Pancreas (tissue), 10 donors: ENCODE measurements at regions not wholly inside any gene's neighbourhood (a gene's known extent, or its start where the extent isn't known, plus 50 kb on each side); places are given as distances from the start of the nearest gene placed in this dataset.
A peak's percentile ranks its signal among the peaks of the same experiment; 100 is the strongest.

ENCODE experiments used
- ATAC-seq, 4 donors: fragments of 200-7000 bp; cut with Tn5 transposase; one replicate each; pipeline versions ENCODE4 v1.8.0 to v1.9.1; 2020; ENCODE audit warnings: mild to moderate bottlenecking in 4 of 4, moderate library complexity in 4 of 4
- DNase-seq, 6 donors: peaks; one replicate each; pipeline ENCODE4 v3.0.0-alpha.2; 2020
- FAIRE-seq: peaks from 2 replicates; lab custom pipeline; 2012; peaks lifted over from hg19 to GRCh38; lab: Jason Lieb, UNC
- H3K27ac ChIP-seq, 4 donors: fragments of 200-600 bp; sonication (generic); 1 replicate in 3 of 4; 2 replicates in 1 of 4; pipeline versions ENCODE4 v1.5.0 to v1.8.0; 2020
- H3K27me3 ChIP-seq, 4 donors: fragments of 200-600 bp; one replicate each; pipeline ENCODE4 v1.8.0; 2021
- H3K36me3 ChIP-seq, 3 donors: fragments of 200-600 bp; sonication (generic) in 1 of 3; one replicate each; pipeline versions ENCODE4 v1.5.0 to v1.8.0; 2020 to 2021
- H3K4me1 ChIP-seq, 3 donors: fragments of 200-600 bp; one replicate each; pipeline ENCODE4 v1.8.0; 2021
- H3K4me3 ChIP-seq, 4 donors: fragments of 200-600 bp; sonication (generic) in 2 of 4; one replicate each; pipeline versions ENCODE4 v1.5.0 to v1.8.0; 2020 to 2021
- H3K9me3 ChIP-seq, 4 donors: fragments of 200-600 bp; one replicate each; pipeline ENCODE4 v1.8.0; 2021
- CTCF ChIP-seq, 4 donors: fragments of 200-600 bp; sonication (generic) in 3 of 4; IDR thresholded peaks; one replicate each; pipeline versions ENCODE4 v1.5.0 to v1.8.0; 2021; ENCODE audit warnings: antibody characterized with exemption in 4 of 4
- WGBS, 2 donors: extraction: QIAGEN DNeasy Blood & Tissue Kit; methylation state at CpG; one replicate each; pipeline ENCODE4 v1.1.7; 2013; 5-methylcytosine and 5-hydroxymethylcytosine counted together
- intact Hi-C, 3 donors: fragments of 100-400 bp; cut with DNase I; formaldehyde crosslinking; loops; one replicate each; pipeline versions ENCODE4 v1.11.1 to v1.14.2; 2022
- donor health status: healthy with polysubstance abuse.
- donor health status: DM: no; HTN: no; CAD: no; lungs with moderate emphysema.
- donor health status: DM: no; HTN: no; CAD: no.
- donor health status: control.
- donor health status: control.
- donor health status: Bipolar disorder and iron deficiency.
- donor health status: DM: yes; HTN: yes; CAD: no.
- donor health status: DM: no; HTN: no; CAD: no.
- donor health status: DM: no; HTN: no; CAD: no.
- donor health status: DM: yes; HTN: yes; CAD: no.

GRCh38 chr3:163936543-163936942 lies 1141.8 kb downstream of the SI start:
- no peak for TF ChIP-seq CTCF (IDR thresholded peaks at IDR 0.05)
- Histone ChIP-seq H3K36me3 (no peaks in the 10 kb centered on the region), H3K9me3 (no peaks in the 10 kb centered on the region), H3K27ac (no peak overlapping the region), H3K4me1 (no peaks in the 10 kb centered on the region), H3K27me3 (no peaks in the 10 kb centered on the region), H3K4me3 (no peak overlapping the region)
- no peak for DNase-seq
- intact Hi-C loops, result no loop called here
- WGBS, 2 donors, result 19 to 37% methylated on average over 1 of the region's 1 CpG
- no peak for FAIRE-seq
- ATAC-seq, result no peak

- H3K4me3 ChIP-seq, result no peak overlapping the region
- 57 to 61% methylated on average over 3 of the region's 3 CpGs for WGBS, 2 donors
- no peaks in the 10 kb centered on the region for H3K9me3 ChIP-seq
- no peaks in the 10 kb centered on the region for H3K4me1 ChIP-seq
- FAIRE-seq (no peak), ATAC-seq (no peak), DNase-seq (no peak)
- H3K27ac ChIP-seq, result no peak overlapping the region
- no peaks in the 10 kb centered on the region for H3K36me3 ChIP-seq
- no peaks in the 10 kb centered on the region for H3K27me3 ChIP-seq
- intact Hi-C loops, result no loop called here
- no peak for TF ChIP-seq CTCF (IDR thresholded peaks at IDR 0.05)
Observed at GRCh38 chr3:163935411-163935810, 1142.9 kb downstream of the SI start.

GRCh38 chr3:163929069-163929652 lies 1149.1 kb downstream of the SI start:
- Histone ChIP-seq H3K36me3 (no peaks in the 10 kb centered on the region), H3K27ac (no peak overlapping the region), H3K4me1 (no peaks in the 10 kb centered on the region), H3K27me3 (no peaks in the 10 kb centered on the region), H3K9me3 (no peaks in the 10 kb centered on the region), H3K4me3 (no peak overlapping the region)
- intact Hi-C loops, result no loop called here
- ATAC-seq (no peak), DNase-seq (no peak), FAIRE-seq (peak; percentile 57)
- TF ChIP-seq CTCF (IDR thresholded peaks at IDR 0.05), result no peak
- WGBS, 2 donors, result 61 to 68% methylated on average over 2 of the region's 2 CpGs

GRCh38 chr3:163927521-163927920 lies 1150.8 kb downstream of the SI start:
- no peaks in the 10 kb centered on the region for H3K4me1 ChIP-seq
- H3K27ac ChIP-seq, result no peak overlapping the region
- ATAC-seq, result no peak
- H3K27me3 ChIP-seq, result no peaks in the 10 kb centered on the region
- 50 to 76% methylated on average over 1 of the region's 1 CpG for WGBS, 2 donors
- H3K36me3 ChIP-seq, result no peaks in the 10 kb centered on the region
- no peak for FAIRE-seq
- DNase-seq, result no peak
- TF ChIP-seq CTCF (IDR thresholded peaks at IDR 0.05), result no peak
- no peak overlapping the region for H3K4me3 ChIP-seq
- intact Hi-C loops, result no loop called here
- no peaks in the 10 kb centered on the region for H3K9me3 ChIP-seq

- WGBS, 2 donors, result 25 to 31% methylated on average over 6 of the region's 6 CpGs
- Histone ChIP-seq H3K27me3 (no peaks in the 10 kb centered on the region), H3K27ac (no peak overlapping the region), H3K4me3 (no peak overlapping the region), H3K4me1 (no peaks in the 10 kb centered on the region), H3K9me3 (no peaks in the 10 kb centered on the region), H3K36me3 (no peaks in the 10 kb centered on the region)
- ATAC-seq (peak in 3 of 4 donors; percentile 54 to 68 (median 66)), FAIRE-seq (no peak), DNase-seq (no peak)
- no peak for TF ChIP-seq CTCF (IDR thresholded peaks at IDR 0.05)
- intact Hi-C loops, result no loop called here
Observed at GRCh38 chr3:163924600-163924999, 1153.7 kb downstream of the SI start.
